NB4 (cell line): ENCODE measurements at regions not wholly inside any gene's neighbourhood (a gene's known extent, or its start where the extent isn't known, plus 50 kb on each side); places are given as distances from the start of the nearest gene placed in this dataset.
"Not testable (repeated sequence)": the region's sequence is repeated elsewhere in the genome, so short reads cannot be mapped to it uniquely, and the experiment has no call there.

Experiments used
- DNase-seq: peaks from one replicate; pipeline ENCODE4 v3.0.0; 2010; ENCODE audit warnings: low read depth
- H3K4me3 ChIP-seq: one replicate; pipeline ENCODE4 v1.5.1; 2011; ENCODE audit warnings: mild to moderate bottlenecking, low read depth, low read length, moderate library complexity
- MYC ChIP-seq: IDR thresholded peaks from 2 replicates; pipeline ENCODE4 v1.6.1; 2011; ENCODE audit warnings: low read depth, low read length
- POLR2A ChIP-seq: IDR thresholded peaks from 2 replicates; pipeline ENCODE4 v1.6.1; 2011; ENCODE audit warnings: mild to moderate bottlenecking; ENCODE audit not compliant: insufficient read length; ENCODE audit errors: extremely low read depth
- TF ChIP-seq, protein P1 (sequence below): IDR thresholded peaks from one replicate; pipeline ENCODE4 v1.5.1; 2012; ENCODE audit warnings: low read depth, low read length
- TF ChIP-seq, protein P2 (sequence below): IDR thresholded peaks from 2 replicates; pipeline ENCODE4 v1.6.1; 2011; ENCODE audit warnings: low read depth, low read length

DNA sequence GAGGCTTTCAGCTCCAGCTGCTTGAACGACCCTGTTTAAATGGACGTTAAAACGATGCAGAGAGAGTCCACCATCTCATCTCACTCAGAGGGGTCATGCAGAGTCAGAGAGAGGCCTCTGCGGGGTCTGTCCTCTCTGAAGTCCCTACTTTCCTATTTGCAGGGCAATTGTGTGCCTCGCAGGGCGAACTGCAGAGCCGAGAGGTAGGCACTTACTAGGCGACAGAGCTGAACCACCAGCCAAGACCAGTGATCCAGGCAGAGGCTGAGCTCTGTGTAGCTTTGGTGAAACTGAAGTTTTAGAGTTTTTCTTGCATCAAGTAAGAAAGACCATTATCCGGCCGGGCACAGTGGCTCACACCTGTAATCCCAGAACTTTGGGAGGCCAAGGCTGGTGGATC, 64.1 kb upstream of the CUX1 start:
- DNase-seq: no peak
- H3K4me3 ChIP-seq: no peak overlapping the region
- TF ChIP-seq MYC (no peak), POLR2A (no peak)
- TF ChIP-seq, protein P1, sequence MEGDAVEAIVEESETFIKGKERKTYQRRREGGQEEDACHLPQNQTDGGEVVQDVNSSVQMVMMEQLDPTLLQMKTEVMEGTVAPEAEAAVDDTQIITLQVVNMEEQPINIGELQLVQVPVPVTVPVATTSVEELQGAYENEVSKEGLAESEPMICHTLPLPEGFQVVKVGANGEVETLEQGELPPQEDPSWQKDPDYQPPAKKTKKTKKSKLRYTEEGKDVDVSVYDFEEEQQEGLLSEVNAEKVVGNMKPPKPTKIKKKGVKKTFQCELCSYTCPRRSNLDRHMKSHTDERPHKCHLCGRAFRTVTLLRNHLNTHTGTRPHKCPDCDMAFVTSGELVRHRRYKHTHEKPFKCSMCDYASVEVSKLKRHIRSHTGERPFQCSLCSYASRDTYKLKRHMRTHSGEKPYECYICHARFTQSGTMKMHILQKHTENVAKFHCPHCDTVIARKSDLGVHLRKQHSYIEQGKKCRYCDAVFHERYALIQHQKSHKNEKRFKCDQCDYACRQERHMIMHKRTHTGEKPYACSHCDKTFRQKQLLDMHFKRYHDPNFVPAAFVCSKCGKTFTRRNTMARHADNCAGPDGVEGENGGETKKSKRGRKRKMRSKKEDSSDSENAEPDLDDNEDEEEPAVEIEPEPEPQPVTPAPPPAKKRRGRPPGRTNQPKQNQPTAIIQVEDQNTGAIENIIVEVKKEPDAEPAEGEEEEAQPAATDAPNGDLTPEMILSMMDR: no peak
- TF ChIP-seq, protein P2, sequence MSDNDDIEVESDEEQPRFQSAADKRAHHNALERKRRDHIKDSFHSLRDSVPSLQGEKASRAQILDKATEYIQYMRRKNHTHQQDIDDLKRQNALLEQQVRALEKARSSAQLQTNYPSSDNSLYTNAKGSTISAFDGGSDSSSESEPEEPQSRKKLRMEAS: no peak

DNA sequence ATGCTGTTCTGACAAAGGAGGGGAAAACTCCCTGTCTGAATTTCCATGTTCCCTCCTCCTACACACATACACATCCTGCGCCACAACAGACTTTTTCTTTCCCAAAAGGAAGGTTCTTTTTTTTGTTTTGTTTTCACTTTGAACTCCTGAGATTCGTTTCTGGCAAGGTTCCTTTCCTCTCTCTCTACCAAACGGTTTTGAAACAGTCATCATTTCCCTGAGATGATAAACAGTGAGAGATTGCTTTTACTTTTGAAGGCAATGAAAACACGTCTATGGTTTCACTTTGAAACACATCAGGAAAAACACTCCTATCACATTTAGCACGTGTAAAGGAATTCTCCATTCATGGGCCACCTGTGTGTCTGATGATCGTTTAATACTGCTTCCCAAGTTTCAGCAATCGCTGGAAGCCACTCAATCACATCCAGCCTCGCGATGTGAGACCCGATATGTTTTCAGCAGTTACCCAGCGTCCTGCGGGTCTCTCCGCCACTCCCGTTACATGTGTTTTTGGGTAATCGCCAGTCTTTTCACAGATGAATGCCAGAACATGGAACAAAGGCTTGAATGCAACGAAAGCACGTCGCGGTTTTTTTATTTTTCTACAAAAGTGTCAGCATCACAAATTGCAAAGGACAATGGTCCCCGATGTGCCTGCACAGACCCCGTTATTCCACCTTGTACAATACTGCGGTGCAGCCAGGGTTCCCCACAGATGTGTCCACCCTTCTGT, 62.8 kb upstream of the CUX1 start:
- TF ChIP-seq, protein P2: no peak
- TF ChIP-seq MYC (no peak), POLR2A (no peak)
- TF ChIP-seq, protein P1: no peak
- DNase-seq: peak; percentile 58
- H3K4me3 ChIP-seq: peak overlapping the region; percentile 57

DNA sequence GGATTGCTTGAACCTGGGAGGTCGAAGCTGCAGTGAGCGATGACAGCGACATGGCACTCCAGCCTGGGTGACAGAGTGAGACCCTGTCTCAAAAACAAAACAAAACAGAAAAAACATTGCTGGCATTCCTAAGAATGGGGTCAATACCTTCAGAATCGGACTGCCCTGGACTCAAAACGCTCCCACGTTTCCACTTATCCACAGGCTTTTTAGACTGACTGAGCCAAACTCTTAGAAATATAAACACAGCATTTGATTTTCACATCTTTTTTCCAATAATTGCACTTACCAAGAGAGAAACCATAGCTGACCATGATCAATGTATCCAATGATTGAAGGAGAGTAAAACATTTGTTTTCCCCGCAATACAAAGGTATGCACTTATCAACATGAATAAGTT, 59.5 kb upstream of the CUX1 start:
- DNase-seq: no peak
- TF ChIP-seq, protein P1: no peak
- TF ChIP-seq, protein P2: no peak
- no peak for TF ChIP-seq MYC
- TF ChIP-seq POLR2A: no peak
- H3K4me3 ChIP-seq: no peak overlapping the region

DNA sequence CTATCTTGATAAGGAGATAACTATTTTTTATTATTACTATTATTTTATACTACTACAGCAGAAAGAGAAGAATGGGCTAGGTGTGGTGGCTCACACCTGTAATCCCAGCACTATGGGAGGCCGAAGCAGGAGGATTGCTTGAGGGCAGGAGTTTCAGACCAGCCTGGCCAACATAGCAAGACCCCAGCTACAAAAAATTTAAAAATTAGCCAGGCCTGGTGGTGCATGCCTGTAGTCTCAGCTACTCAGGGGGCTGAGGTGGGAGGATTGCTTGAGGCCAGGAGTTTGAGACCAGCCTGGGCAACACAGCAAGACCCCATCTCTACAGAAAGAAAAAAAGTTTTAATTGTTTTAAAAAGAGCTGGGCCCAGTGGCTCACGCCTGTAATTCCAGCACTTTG, 58.9 kb upstream of the CUX1 start:
- DNase-seq, H3K4me3 ChIP-seq: not testable (repeated sequence)

DNA sequence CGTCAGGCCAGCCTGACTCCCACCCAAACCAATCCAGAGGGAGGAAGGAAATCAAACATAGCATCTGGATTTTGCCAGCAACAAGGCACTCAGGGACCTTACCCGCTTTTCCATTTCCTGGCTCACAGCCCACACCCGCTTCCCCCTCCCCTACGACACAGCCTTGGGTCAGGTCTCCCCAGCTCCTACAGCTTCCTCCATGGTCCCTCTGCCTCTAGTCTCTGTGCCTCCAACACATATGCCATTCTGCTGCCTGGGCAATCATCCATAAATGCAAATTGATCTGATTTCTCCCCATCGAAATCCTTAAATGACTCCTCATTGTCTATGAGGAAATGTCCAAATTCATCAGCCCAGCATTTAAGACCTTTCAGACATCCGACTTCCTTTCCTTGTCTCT, 53.2 kb upstream of the CUX1 start:
- DNase-seq: no peak
- TF ChIP-seq POLR2A (no peak), MYC (no peak)
- TF ChIP-seq, protein P1: no peak
- TF ChIP-seq, protein P2: no peak

DNA sequence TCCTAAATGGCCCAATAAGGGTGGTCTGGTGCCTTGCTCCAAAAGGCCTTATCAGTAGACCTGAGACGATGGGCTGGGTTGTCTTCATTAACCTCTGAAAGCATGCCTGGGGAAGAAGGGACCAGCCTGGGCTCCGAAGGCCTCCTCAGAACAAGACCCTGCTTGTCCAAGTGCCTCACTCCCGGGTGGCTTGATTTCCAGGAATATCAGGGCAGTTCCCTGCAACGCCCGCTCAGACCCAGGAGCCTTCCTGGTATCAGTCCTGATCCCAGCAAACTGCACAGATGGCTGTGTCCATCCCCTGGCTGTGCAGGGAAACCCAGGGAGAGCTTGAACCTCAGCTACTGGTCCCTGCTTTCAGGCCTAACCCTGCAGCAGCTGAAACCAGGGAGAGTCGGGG, 49.9 kb upstream of the CUX1 start:
- TF ChIP-seq POLR2A (no peak), MYC (no peak)
- TF ChIP-seq, protein P2: no peak
- TF ChIP-seq, protein P1: no peak
- no peak overlapping the region for H3K4me3 ChIP-seq
- DNase-seq: no peak

More for the DNA sequence above, 53.2 kb upstream of the CUX1 start:
- no peak overlapping the region for H3K4me3 ChIP-seq
